Sigmoid colon (tissue), 6 donors: ENCODE measurements at regions not wholly inside any gene's neighbourhood (a gene's known extent, or its start where the extent isn't known, plus 50 kb on each side); places are given as distances from the start of the nearest gene placed in this dataset.

Experiments
- DNase-seq: peaks from one replicate; pipeline ENCODE4 v3.0.0-alpha.2; 2019
- H3K27ac ChIP-seq, 4 donors: fragments of 200-600 bp; sonication (generic); one replicate each; pipeline ENCODE4 v1.5.1; 2016 to 2019; ENCODE audit warnings: mild to moderate bottlenecking in 1 of 4
- H3K27me3 ChIP-seq, 3 donors: fragments of 200-600 bp; sonication (generic); one replicate each; pipeline ENCODE4 v1.5.1; 2019; ENCODE audit warnings: mild to moderate bottlenecking in 1 of 3
- H3K36me3 ChIP-seq, 4 donors: fragments of 200-600 bp; sonication (generic); one replicate each; pipeline ENCODE4 v1.5.1; 2016 to 2019
- H3K4me1 ChIP-seq, 4 donors: fragments of 200-600 bp; sonication (generic); one replicate each; pipeline ENCODE4 v1.5.1; 2017 to 2019
- H3K4me3 ChIP-seq, 4 donors: fragments of 200-600 bp; sonication (generic); one replicate each; pipeline ENCODE4 v1.5.1; 2017 to 2019; ENCODE audit warnings: mild to moderate bottlenecking in 2 of 4, moderate library complexity in 1 of 4
- H3K9me3 ChIP-seq, 4 donors: fragments of 200-600 bp in 3 of 4; sonication (generic) in 3 of 4; one replicate each; pipeline versions ENCODE4 v1.5.1 to v1.6.1; 2013 to 2019
- EP300 ChIP-seq, 4 donors: sonication (generic); formaldehyde crosslinking; IDR thresholded peaks; one replicate each; pipeline ENCODE4 v1.6.1; 2017; ENCODE audit warnings: antibody characterized with exemption in 4 of 4
- POLR2A ChIP-seq, 2 donors: fragments of 450-650 bp; IDR thresholded peaks; one replicate each; pipeline ENCODE4 v1.6.1; 2016; ENCODE audit warnings: antibody characterized with exemption in 2 of 2, mild to moderate bottlenecking in 2 of 2, moderate library complexity in 2 of 2
- POLR2AphosphoS5 ChIP-seq, 4 donors: sonication (generic); formaldehyde crosslinking; IDR thresholded peaks; one replicate each; pipeline ENCODE4 v1.6.1; 2017; ENCODE audit warnings: antibody characterized with exemption in 4 of 4
- WGBS, 2 donors: extraction: QIAGEN DNeasy Blood & Tissue Kit; methylation state at CpG; one replicate each; pipeline ENCODE4 v1.1.7; 2013; 5-methylcytosine and 5-hydroxymethylcytosine counted together
- intact Hi-C: fragments of 100-400 bp; cut with DNase I; formaldehyde crosslinking; loops from one replicate; pipeline ENCODE4 v1.15.1; 2023
- TF ChIP-seq, protein P1 (sequence below), 4 experiments: fragments of 450-650 bp in 3 of 4; fragments of 200-600 bp in 1 of 4; IDR thresholded peaks; one replicate each; pipeline ENCODE4 v1.5.1; 2016 to 2019; ENCODE audit warnings: antibody characterized with exemption in 4 of 4, mild to moderate bottlenecking in 3 of 4, moderate library complexity in 2 of 4
- donor health status: healthy with polysubstance abuse.
- donor health status: healthy.

DNA sequence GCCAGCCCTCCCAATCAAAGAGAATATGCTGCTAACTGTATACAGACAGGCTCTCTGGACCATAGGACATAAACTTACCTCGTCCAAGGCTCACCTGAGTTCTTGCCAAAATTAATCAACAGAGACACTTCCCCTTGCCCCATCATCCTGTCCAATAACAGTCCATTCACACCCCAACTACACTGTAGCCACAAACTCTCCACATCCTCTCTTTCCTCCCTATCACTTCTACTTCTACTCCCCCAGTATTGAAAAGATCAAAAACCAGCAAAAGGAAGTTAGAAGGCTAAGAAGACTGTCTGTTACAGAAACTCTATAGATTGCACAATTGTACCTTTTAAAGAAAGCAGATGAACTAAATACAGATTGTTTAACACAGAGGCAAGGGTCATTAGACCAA lies 133.5 kb upstream of the STT3B start:
- H3K27ac ChIP-seq, result no peak overlapping the region
- intact Hi-C loops, result no loop called here
- no peaks in the 10 kb centered on the region for H3K36me3 ChIP-seq
- no peaks in the 10 kb centered on the region for H3K4me1 ChIP-seq
- WGBS, 2 donors, result 34 to 42% methylated on average over 1 of the region's 1 CpG
- DNase-seq, result no peak
- no peaks in the 10 kb centered on the region for H3K27me3 ChIP-seq
- TF ChIP-seq EP300 (IDR thresholded peaks at IDR 0.05) (no peak), POLR2AphosphoS5 (IDR thresholded peaks at IDR 0.05) (no peak), POLR2A (IDR thresholded peaks at IDR 0.05) (no peak)
- TF ChIP-seq, protein P1, sequence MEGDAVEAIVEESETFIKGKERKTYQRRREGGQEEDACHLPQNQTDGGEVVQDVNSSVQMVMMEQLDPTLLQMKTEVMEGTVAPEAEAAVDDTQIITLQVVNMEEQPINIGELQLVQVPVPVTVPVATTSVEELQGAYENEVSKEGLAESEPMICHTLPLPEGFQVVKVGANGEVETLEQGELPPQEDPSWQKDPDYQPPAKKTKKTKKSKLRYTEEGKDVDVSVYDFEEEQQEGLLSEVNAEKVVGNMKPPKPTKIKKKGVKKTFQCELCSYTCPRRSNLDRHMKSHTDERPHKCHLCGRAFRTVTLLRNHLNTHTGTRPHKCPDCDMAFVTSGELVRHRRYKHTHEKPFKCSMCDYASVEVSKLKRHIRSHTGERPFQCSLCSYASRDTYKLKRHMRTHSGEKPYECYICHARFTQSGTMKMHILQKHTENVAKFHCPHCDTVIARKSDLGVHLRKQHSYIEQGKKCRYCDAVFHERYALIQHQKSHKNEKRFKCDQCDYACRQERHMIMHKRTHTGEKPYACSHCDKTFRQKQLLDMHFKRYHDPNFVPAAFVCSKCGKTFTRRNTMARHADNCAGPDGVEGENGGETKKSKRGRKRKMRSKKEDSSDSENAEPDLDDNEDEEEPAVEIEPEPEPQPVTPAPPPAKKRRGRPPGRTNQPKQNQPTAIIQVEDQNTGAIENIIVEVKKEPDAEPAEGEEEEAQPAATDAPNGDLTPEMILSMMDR (IDR thresholded peaks at IDR 0.05), result no peak
- H3K9me3 ChIP-seq, result no peaks in the 10 kb centered on the region
- no peak overlapping the region for H3K4me3 ChIP-seq

DNA sequence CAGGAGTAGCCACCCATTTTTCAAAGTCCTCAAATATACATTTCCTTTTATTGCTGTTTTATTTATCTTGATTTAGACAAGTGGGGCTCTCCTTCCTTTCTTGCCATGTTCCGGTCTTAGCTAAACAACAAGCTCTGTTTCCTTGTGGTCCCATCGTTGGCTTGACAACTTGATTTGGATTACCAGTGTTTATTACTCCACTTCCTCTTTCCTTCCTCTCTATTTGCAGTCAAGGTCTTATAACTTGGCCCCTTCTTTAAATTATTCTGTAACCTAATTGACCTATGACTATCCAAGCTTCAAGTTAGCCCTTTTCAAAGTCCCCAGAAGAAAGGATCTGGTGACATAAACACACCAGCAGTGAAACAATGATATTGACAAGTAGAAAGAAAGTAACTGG lies 130.6 kb upstream of the STT3B start:
- Histone ChIP-seq H3K27me3 (no peaks in the 10 kb centered on the region), H3K4me1 (no peaks in the 10 kb centered on the region), H3K4me3 (no peak overlapping the region), H3K36me3 (no peaks in the 10 kb centered on the region), H3K9me3 (no peaks in the 10 kb centered on the region), H3K27ac (no peak overlapping the region)
- no peak for DNase-seq
- WGBS, 2 donors, result 24 to 37% methylated on average over 2 of the region's 2 CpGs
- intact Hi-C loops, result no loop called here
- TF ChIP-seq, protein P1 (IDR thresholded peaks at IDR 0.05), result no peak
- TF ChIP-seq POLR2A (IDR thresholded peaks at IDR 0.05) (no peak), EP300 (IDR thresholded peaks at IDR 0.05) (no peak), POLR2AphosphoS5 (IDR thresholded peaks at IDR 0.05) (no peak)

DNA sequence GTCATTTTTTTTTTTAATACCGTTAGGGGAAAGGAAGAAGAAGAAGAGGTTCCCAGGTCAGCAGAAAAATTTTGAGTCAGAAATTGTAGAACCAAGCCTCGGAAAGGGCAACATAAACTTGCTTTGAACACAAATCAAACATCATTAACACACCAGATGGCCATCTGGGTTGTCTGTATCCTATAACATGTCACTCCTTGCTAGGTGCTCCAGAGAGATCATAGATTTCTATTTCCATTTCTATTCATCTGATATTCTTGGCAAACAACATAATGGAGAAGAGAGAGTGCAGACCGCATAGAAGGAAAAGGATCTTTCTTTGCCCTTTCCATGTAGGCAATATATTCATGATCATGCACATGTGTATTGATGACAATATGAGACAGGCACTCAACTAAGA lies 129.5 kb upstream of the STT3B start:
- WGBS, 2 donors, result 64 to 93% methylated on average over 3 of the region's 3 CpGs
- TF ChIP-seq, protein P1 (IDR thresholded peaks at IDR 0.05), result no peak
- TF ChIP-seq EP300 (IDR thresholded peaks at IDR 0.05), result no peak
- TF ChIP-seq POLR2AphosphoS5 (IDR thresholded peaks at IDR 0.05), result no peak
- no peak for TF ChIP-seq POLR2A (IDR thresholded peaks at IDR 0.05)
- no peak for DNase-seq
- Histone ChIP-seq H3K4me1 (no peaks in the 10 kb centered on the region), H3K36me3 (no peaks in the 10 kb centered on the region), H3K27ac (no peak overlapping the region), H3K27me3 (no peaks in the 10 kb centered on the region), H3K9me3 (no peaks in the 10 kb centered on the region), H3K4me3 (no peak overlapping the region)
- intact Hi-C loops, result no loop called here

DNA sequence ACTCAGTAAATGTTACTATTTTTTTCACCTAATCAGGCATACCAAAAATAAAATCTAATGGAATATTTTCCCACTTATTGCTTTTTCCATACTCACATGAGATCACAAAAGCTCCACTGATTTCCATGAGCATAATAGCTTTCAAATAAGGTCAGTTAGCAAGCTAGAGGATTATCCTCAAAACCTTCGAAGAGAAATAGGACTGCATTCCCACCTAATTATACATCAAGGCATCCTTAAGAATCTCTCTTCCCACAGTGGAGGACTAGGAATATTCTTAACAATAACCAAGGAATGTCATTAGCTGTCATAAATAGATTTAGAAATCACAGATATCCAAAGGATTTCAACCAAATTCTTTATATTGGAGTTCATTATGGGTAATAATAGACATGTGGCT lies 127.9 kb upstream of the STT3B start:
- no peaks in the 10 kb centered on the region for H3K27me3 ChIP-seq
- intact Hi-C loops, result no loop called here
- no peaks in the 10 kb centered on the region for H3K4me1 ChIP-seq
- H3K27ac ChIP-seq, result no peak overlapping the region
- TF ChIP-seq, protein P1 (IDR thresholded peaks at IDR 0.05), result no peak
- no peak for TF ChIP-seq POLR2AphosphoS5 (IDR thresholded peaks at IDR 0.05)
- no peak for TF ChIP-seq EP300 (IDR thresholded peaks at IDR 0.05)
- no peak for TF ChIP-seq POLR2A (IDR thresholded peaks at IDR 0.05)
- DNase-seq, result no peak
- H3K4me3 ChIP-seq, result no peak overlapping the region
- 93 to 99% methylated on average over 1 of the region's 1 CpG for WGBS, 2 donors
- H3K36me3 ChIP-seq, result no peaks in the 10 kb centered on the region
- H3K9me3 ChIP-seq, result no peaks in the 10 kb centered on the region

DNA sequence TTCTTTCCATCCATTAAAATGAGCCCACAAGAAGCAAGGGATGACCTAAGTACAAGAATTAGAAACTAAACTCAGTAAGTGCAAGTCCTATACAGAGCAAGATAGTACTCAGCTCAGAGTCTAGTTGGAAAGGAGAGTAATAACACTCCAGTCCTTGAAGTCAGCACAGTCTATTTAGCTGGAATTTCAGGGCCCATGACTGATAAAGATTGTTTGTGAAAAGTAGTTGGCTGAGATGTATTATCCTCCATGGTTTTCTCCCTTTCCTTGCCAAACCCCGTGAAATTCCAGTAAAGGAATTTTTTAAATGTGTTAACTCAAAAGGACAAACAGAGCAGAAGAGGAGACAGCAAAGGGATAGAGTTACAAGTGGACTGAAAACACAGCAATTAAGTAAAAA lies 127.2 kb upstream of the STT3B start:
- no peak for DNase-seq
- no peak overlapping the region for H3K27ac ChIP-seq
- H3K4me3 ChIP-seq, result no peak overlapping the region
- no peaks in the 10 kb centered on the region for H3K4me1 ChIP-seq
- intact Hi-C loops, result no loop called here
- WGBS, 2 donors, result 52 to 62% methylated on average over 1 of the region's 1 CpG
- no peaks in the 10 kb centered on the region for H3K9me3 ChIP-seq
- no peaks in the 10 kb centered on the region for H3K36me3 ChIP-seq
- H3K27me3 ChIP-seq, result no peaks in the 10 kb centered on the region
- TF ChIP-seq POLR2A (IDR thresholded peaks at IDR 0.05) (no peak), EP300 (IDR thresholded peaks at IDR 0.05) (no peak), POLR2AphosphoS5 (IDR thresholded peaks at IDR 0.05) (no peak)
- TF ChIP-seq, protein P1 (IDR thresholded peaks at IDR 0.05), result no peak
